ENCODE measurements at regions not wholly inside any gene's neighbourhood (a gene's known extent, or its start where the extent isn't known, plus 50 kb on each side); places are given as distances from the start of the nearest gene placed in this dataset.

DNA sequence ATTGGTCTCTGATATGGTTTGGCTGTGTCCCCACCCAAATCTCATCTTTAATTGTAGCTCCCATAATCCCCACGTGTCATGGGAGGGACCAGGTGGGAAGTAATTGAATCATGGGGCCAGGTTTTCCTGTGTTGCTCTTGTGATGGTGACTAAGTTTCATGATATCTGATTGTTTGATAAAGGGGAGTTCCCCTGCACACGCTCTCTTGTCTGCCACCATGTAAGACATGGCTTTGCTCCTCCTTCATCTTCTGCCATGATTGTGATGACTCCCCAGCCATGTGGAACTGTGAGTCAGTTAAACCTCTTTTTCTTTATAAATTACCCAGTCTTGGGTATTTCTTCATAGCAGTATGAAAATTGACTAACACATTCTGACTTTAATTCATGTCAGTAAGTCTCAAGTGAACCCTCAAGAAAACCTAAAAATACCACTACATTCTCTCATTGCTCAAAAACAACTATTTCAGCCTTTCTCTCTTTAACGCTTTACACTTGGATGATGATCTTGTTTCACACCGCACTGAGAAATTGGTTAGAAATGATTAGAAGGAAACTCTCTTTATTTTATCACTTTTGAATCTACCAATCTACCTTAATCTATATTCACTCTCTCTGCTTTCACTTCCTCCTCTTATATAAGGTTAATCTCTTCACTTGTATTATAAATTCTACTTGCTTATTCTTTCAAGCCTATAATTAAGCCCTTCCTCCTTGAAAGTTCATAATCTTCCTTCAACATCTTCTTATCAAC, 110.1 kb downstream of the GALR1 start:
- TF ChIP-seq, protein P1, sequence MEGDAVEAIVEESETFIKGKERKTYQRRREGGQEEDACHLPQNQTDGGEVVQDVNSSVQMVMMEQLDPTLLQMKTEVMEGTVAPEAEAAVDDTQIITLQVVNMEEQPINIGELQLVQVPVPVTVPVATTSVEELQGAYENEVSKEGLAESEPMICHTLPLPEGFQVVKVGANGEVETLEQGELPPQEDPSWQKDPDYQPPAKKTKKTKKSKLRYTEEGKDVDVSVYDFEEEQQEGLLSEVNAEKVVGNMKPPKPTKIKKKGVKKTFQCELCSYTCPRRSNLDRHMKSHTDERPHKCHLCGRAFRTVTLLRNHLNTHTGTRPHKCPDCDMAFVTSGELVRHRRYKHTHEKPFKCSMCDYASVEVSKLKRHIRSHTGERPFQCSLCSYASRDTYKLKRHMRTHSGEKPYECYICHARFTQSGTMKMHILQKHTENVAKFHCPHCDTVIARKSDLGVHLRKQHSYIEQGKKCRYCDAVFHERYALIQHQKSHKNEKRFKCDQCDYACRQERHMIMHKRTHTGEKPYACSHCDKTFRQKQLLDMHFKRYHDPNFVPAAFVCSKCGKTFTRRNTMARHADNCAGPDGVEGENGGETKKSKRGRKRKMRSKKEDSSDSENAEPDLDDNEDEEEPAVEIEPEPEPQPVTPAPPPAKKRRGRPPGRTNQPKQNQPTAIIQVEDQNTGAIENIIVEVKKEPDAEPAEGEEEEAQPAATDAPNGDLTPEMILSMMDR (IDR thresholded peaks at IDR 0.05; ENCODE audit: unreplicated experiment): no peak
- BruUV-seq (replicated peaks): no TSS peak
- no peak for DNase-seq (ENCODE audit: unreplicated experiment)
- Mint-ChIP-seq H3K9me3 (ENCODE audit: unreplicated experiment) (peaks cover 27% of the 10 kb centered on the region), H3K4me1 (ENCODE audit: insufficient read depth, unreplicated experiment) (no peaks in the 10 kb centered on the region), H3K4me3 (ENCODE audit: unreplicated experiment) (no peak overlapping the region), H3K27ac (ENCODE audit: low read depth, unreplicated experiment) (no peak overlapping the region), H3K27me3 (ENCODE audit: insufficient read depth, unreplicated experiment) (peaks cover 16% of the 10 kb centered on the region), H3K36me3 (ENCODE audit: insufficient read depth, unreplicated experiment) (no peaks in the 10 kb centered on the region)
- intact Hi-C loops (cut with micrococcal nuclease): no loop called here
- ChIA-PET CTCF (no interaction called here), POLR2A (no interaction called here)

DNA sequence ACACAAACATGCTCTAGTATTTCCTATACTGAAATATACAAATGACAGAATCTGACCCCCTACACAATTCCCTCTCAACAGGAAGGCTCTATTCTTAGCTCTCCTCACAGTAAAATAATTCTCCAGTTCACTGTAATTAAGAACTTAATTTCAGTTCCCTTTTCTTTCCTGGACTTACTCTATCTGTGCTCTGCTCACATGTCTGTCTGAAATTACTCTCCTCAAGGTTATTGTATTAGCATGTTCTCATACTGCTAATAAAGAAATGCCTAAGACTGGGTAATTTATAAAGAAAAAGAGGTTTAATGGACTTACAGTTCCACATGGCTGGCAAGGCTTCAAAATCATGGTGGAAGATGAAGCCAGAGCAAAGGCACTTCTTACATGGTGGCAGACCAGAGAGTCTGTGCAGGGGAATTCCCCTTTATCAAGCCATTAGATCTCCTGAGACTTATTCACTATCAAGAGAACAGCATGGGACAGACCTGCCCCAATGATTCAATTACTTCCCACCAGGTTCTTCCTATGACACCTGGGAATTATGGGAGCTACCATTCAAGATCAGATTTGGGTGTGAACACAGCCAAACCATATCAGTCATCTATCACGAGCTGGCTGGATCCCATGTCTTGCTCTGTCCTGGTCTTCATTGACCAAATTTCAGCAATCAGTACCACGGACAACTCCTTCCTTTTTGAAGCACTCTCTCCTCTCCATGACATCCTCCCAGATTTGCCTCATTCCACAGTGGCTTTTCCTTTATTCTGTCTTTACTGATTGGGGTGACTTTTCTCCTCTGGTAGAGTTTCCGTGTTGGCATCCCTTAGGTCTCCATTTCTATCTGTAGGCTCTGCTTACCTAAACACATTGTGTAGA, 110.9 kb downstream of the GALR1 start:
- Mint-ChIP-seq H3K4me1 (ENCODE audit: insufficient read depth, unreplicated experiment) (no peaks in the 10 kb centered on the region), H3K9me3 (ENCODE audit: unreplicated experiment) (peaks cover 27% of the 10 kb centered on the region), H3K27ac (ENCODE audit: low read depth, unreplicated experiment) (no peak overlapping the region), H3K4me3 (ENCODE audit: unreplicated experiment) (no peak overlapping the region), H3K27me3 (ENCODE audit: insufficient read depth, unreplicated experiment) (peaks cover 24% of the 10 kb centered on the region), H3K36me3 (ENCODE audit: insufficient read depth, unreplicated experiment) (no peaks in the 10 kb centered on the region)
- CTCF ChIA-PET: no interaction called here
- TF ChIP-seq, protein P1 (IDR thresholded peaks at IDR 0.05; ENCODE audit: unreplicated experiment): no peak
- POLR2A ChIA-PET: no interaction called here
- intact Hi-C loops (cut with micrococcal nuclease): no loop called here
- BruUV-seq (replicated peaks): no TSS peak
- no peak for DNase-seq (ENCODE audit: unreplicated experiment)

DNA sequence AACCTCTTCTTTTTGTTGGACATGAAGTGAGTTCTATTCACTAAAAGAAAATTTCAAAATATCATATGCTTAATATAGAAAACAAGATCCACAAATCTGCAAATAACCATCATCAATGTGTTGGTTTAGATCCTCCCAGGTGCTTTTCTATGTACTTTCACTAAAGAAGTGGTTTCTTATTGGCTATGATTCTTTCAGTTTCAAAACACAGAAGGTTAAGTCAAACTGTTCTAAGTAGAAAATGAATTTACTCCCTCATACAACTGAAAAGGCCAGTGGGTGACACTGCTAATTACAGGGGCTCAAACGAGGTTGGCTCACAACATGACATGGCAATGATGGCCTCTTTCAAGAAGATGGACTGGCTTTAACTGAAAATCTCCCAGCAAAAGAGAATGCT, 111.7 kb downstream of the GALR1 start:
- no peak overlapping the region for H3K27ac Mint-ChIP-seq (ENCODE audit: low read depth, unreplicated experiment)

DNA sequence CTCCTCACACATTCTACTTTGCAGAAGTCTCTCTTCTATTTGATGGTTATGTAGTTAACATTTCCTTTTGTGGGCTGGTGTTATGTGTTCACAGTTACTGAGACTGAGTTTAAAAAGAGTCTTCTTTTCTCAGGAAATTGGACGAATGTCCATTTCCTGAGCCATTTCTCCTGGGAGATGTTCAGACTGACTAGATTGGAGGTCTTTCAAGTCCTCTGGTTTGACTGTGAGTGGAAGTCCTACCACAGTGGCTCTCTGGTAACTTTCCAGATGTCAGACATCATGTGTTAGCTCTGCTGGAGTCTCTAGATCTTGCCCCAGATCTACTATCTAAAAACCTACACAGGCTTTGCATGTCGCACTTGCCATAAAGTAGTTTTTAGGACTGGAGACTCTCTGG, 116.0 kb downstream of the GALR1 start:
- intact Hi-C loops (cut with micrococcal nuclease): no loop called here
- Mint-ChIP-seq H3K27me3 (ENCODE audit: insufficient read depth, unreplicated experiment) (peaks cover 26% of the 10 kb centered on the region), H3K27ac (ENCODE audit: low read depth, unreplicated experiment) (no peak overlapping the region), H3K4me1 (ENCODE audit: insufficient read depth, unreplicated experiment) (no peaks in the 10 kb centered on the region), H3K36me3 (ENCODE audit: insufficient read depth, unreplicated experiment) (no peaks in the 10 kb centered on the region), H3K4me3 (ENCODE audit: unreplicated experiment) (no peak overlapping the region), H3K9me3 (ENCODE audit: unreplicated experiment) (peaks cover 26% of the 10 kb centered on the region)
- BruUV-seq (replicated peaks): no TSS peak
- DNase-seq (ENCODE audit: unreplicated experiment): no peak
- ChIA-PET CTCF (interaction anchor here (0.6 kb wide), 2 partner anchors 87 to 565 kb away, joined by 3 read pairs; no protein-coding TSS in a partner anchor), POLR2A (no interaction called here)
- TF ChIP-seq, protein P1 (IDR thresholded peaks at IDR 0.05; ENCODE audit: unreplicated experiment): no peak

More for the DNA sequence above, 111.7 kb downstream of the GALR1 start:
- TF ChIP-seq, protein P1 (IDR thresholded peaks at IDR 0.05; ENCODE audit: unreplicated experiment): no peak
- Mint-ChIP-seq H3K27me3 (ENCODE audit: insufficient read depth, unreplicated experiment) (peaks cover 26% of the 10 kb centered on the region), H3K4me1 (ENCODE audit: insufficient read depth, unreplicated experiment) (no peaks in the 10 kb centered on the region), H3K4me3 (ENCODE audit: unreplicated experiment) (no peak overlapping the region), H3K36me3 (ENCODE audit: insufficient read depth, unreplicated experiment) (no peaks in the 10 kb centered on the region), H3K9me3 (ENCODE audit: unreplicated experiment) (peaks cover 27% of the 10 kb centered on the region)
- no TSS peak for BruUV-seq (replicated peaks)
- DNase-seq (ENCODE audit: unreplicated experiment): no peak
- intact Hi-C loops (cut with micrococcal nuclease): no loop called here
- CTCF ChIA-PET: no interaction called here
- POLR2A ChIA-PET: no interaction called here

Data from MCF 10A (cell line).